ENCODE measurements at regions not wholly inside any gene's neighbourhood (a gene's known extent, or its start where the extent isn't known, plus 50 kb on each side); places are given as distances from the start of the nearest gene placed in this dataset.
"Not testable (repeated sequence)": the region's sequence is repeated elsewhere in the genome, so short reads cannot be mapped to it uniquely, and the experiment has no call there.

GRCh38 chr3:26894443-26894842, 271.9 kb downstream of the LRRC3B start:
- H3K9ac ChIP-seq (ENCODE audit: low read length) = no peak overlapping the region
- H3K4ac ChIP-seq (ENCODE audit: low read depth, low read length) = no peak overlapping the region
- no peaks in the 10 kb centered on the region for H3K79me1 ChIP-seq (ENCODE audit: low read length)
- no peaks in the 10 kb centered on the region for H3K27me3 ChIP-seq (ENCODE audit: insufficient read depth, low read length, poor library complexity)
- no peak overlapping the region for H2AK5ac ChIP-seq (ENCODE audit: low read length)
- no peak overlapping the region for H3K23ac ChIP-seq (ENCODE audit: low read length)
- H3K36me3 ChIP-seq (ENCODE audit: control insufficient read depth, insufficient read depth, low read length) = no peaks in the 10 kb centered on the region
- DNase-seq = no peak
- H3K56ac ChIP-seq (ENCODE audit: low read length) = no peak overlapping the region
- no peak overlapping the region for H3K4me3 ChIP-seq (ENCODE audit: low read length)
- WGBS (ENCODE audit: extremely low coverage, insufficient coverage, low lambda C conversion rate) = no CpG with 5 or more reads among the region's 3 CpGs
- H3K4me1 ChIP-seq (ENCODE audit: control insufficient read depth, low read depth, low read length) = no peaks in the 10 kb centered on the region
- no peaks in the 10 kb centered on the region for H3K79me2 ChIP-seq (ENCODE audit: control insufficient read depth, insufficient read depth, low read length)
- H2BK15ac ChIP-seq (replicated peaks; ENCODE audit: low read depth) = no peak overlapping the region
- H4K8ac ChIP-seq (ENCODE audit: low read depth, low read length) = no peak overlapping the region
- H2BK120ac ChIP-seq (ENCODE audit: low read depth, low read length) = no peak overlapping the region
- H2BK5ac ChIP-seq (ENCODE audit: low read length) = no peak overlapping the region
- no peak overlapping the region for H4K5ac ChIP-seq (ENCODE audit: low read length)
- H3K27ac ChIP-seq (ENCODE audit: low read depth, low read length) = no peak overlapping the region
- no peak overlapping the region for H3K18ac ChIP-seq (ENCODE audit: low read length)
- no peak overlapping the region for H3K4me2 ChIP-seq (ENCODE audit: low read length)

GRCh38 chr3:26915208-26915607, 292.6 kb downstream of the LRRC3B start:
- H3K4me3 ChIP-seq (ENCODE audit: low read length) = no peak overlapping the region
- no peak overlapping the region for H2BK15ac ChIP-seq (replicated peaks; ENCODE audit: low read depth)
- H3K18ac ChIP-seq (ENCODE audit: low read length) = no peak overlapping the region
- H3K27ac ChIP-seq (ENCODE audit: low read depth, low read length) = no peak overlapping the region
- no peaks in the 10 kb centered on the region for H3K79me2 ChIP-seq (ENCODE audit: control insufficient read depth, insufficient read depth, low read length)
- no peaks in the 10 kb centered on the region for H3K4me1 ChIP-seq (ENCODE audit: control insufficient read depth, low read depth, low read length)
- H3K27me3 ChIP-seq (ENCODE audit: insufficient read depth, low read length, poor library complexity) = no peaks in the 10 kb centered on the region
- no peaks in the 10 kb centered on the region for H3K79me1 ChIP-seq (ENCODE audit: low read length)
- no peak overlapping the region for H2BK120ac ChIP-seq (ENCODE audit: low read depth, low read length)
- H2AK5ac ChIP-seq (ENCODE audit: low read length) = no peak overlapping the region
- no peak overlapping the region for H4K8ac ChIP-seq (ENCODE audit: low read depth, low read length)
- no peak overlapping the region for H3K9ac ChIP-seq (ENCODE audit: low read length)
- no peaks in the 10 kb centered on the region for H3K36me3 ChIP-seq (ENCODE audit: control insufficient read depth, insufficient read depth, low read length)
- no peak overlapping the region for H2BK5ac ChIP-seq (ENCODE audit: low read length)
- H3K4me2 ChIP-seq (ENCODE audit: low read length) = no peak overlapping the region
- DNase-seq = no peak
- no peak overlapping the region for H3K23ac ChIP-seq (ENCODE audit: low read length)
- H3K56ac ChIP-seq (ENCODE audit: low read length) = no peak overlapping the region
- H4K5ac ChIP-seq (ENCODE audit: low read length) = no peak overlapping the region
- no peak overlapping the region for H3K4ac ChIP-seq (ENCODE audit: low read depth, low read length)

- Histone ChIP-seq H2BK120ac (ENCODE audit: low read depth, low read length) (peak overlapping the region; percentile 73), H4K5ac (ENCODE audit: low read length) (no peak overlapping the region), H3K4me1 (ENCODE audit: control insufficient read depth, low read depth, low read length) (peaks cover 3% of the 10 kb centered on the region), H3K4me2 (ENCODE audit: low read length) (no peak overlapping the region), H2BK5ac (ENCODE audit: low read length) (no peak overlapping the region), H2AK5ac (ENCODE audit: low read length) (no peak overlapping the region), H3K4ac (ENCODE audit: low read depth, low read length) (peak overlapping the region; percentile 4), H3K27me3 (ENCODE audit: insufficient read depth, low read length, poor library complexity) (no peaks in the 10 kb centered on the region), H3K9ac (ENCODE audit: low read length) (no peak overlapping the region), H3K27ac (ENCODE audit: low read depth, low read length) (no peak overlapping the region), H3K79me1 (ENCODE audit: low read length) (no peaks in the 10 kb centered on the region), H3K56ac (ENCODE audit: low read length) (no peak overlapping the region), H3K23ac (ENCODE audit: low read length) (no peak overlapping the region), H2BK15ac (replicated peaks; ENCODE audit: low read depth) (no peak overlapping the region), H3K18ac (ENCODE audit: low read length) (peak overlapping the region; percentile 68), H4K8ac (ENCODE audit: low read depth, low read length) (no peak overlapping the region), H3K4me3 (ENCODE audit: low read length) (no peak overlapping the region), H3K79me2 (ENCODE audit: control insufficient read depth, insufficient read depth, low read length) (no peaks in the 10 kb centered on the region), H3K36me3 (ENCODE audit: control insufficient read depth, insufficient read depth, low read length) (no peaks in the 10 kb centered on the region)
- no CpG with 5 or more reads among the region's 12 CpGs for WGBS (ENCODE audit: extremely low coverage, insufficient coverage, low lambda C conversion rate)
- peak; percentile 29 for DNase-seq
Measured at GRCh38 chr3:26920646-26921478, 298.3 kb downstream of the LRRC3B start.

GRCh38 chr3:26931896-26932295, 309.3 kb downstream of the LRRC3B start:
- Histone ChIP-seq H3K4me3 (ENCODE audit: low read length) (no peak overlapping the region), H2BK5ac (ENCODE audit: low read length) (no peak overlapping the region), H3K27me3 (ENCODE audit: insufficient read depth, low read length, poor library complexity) (no peaks in the 10 kb centered on the region), H3K79me1 (ENCODE audit: low read length) (no peaks in the 10 kb centered on the region), H3K9ac (ENCODE audit: low read length) (no peak overlapping the region), H3K4me2 (ENCODE audit: low read length) (no peak overlapping the region), H3K36me3 (ENCODE audit: control insufficient read depth, insufficient read depth, low read length) (no peaks in the 10 kb centered on the region), H3K27ac (ENCODE audit: low read depth, low read length) (no peak overlapping the region), H3K79me2 (ENCODE audit: control insufficient read depth, insufficient read depth, low read length) (no peaks in the 10 kb centered on the region), H3K56ac (ENCODE audit: low read length) (no peak overlapping the region), H2BK15ac (replicated peaks; ENCODE audit: low read depth) (no peak overlapping the region), H3K4ac (ENCODE audit: low read depth, low read length) (no peak overlapping the region), H3K23ac (ENCODE audit: low read length) (no peak overlapping the region), H2BK120ac (ENCODE audit: low read depth, low read length) (no peak overlapping the region), H3K18ac (ENCODE audit: low read length) (no peak overlapping the region), H4K5ac (ENCODE audit: low read length) (no peak overlapping the region), H3K4me1 (ENCODE audit: control insufficient read depth, low read depth, low read length) (no peaks in the 10 kb centered on the region), H2AK5ac (ENCODE audit: low read length) (no peak overlapping the region), H4K8ac (ENCODE audit: low read depth, low read length) (no peak overlapping the region)
- no peak for DNase-seq
- no CpG with 5 or more reads among the region's 1 CpG for WGBS (ENCODE audit: extremely low coverage, insufficient coverage, low lambda C conversion rate)

- Histone ChIP-seq H4K5ac (ENCODE audit: low read length) (no peak overlapping the region), H3K4ac (ENCODE audit: low read depth, low read length) (no peak overlapping the region), H3K23ac (ENCODE audit: low read length) (no peak overlapping the region), H2BK15ac (replicated peaks; ENCODE audit: low read depth) (no peak overlapping the region), H2BK120ac (ENCODE audit: low read depth, low read length) (no peak overlapping the region), H3K36me3 (ENCODE audit: control insufficient read depth, insufficient read depth, low read length) (no peaks in the 10 kb centered on the region), H3K27ac (ENCODE audit: low read depth, low read length) (no peak overlapping the region), H3K9ac (ENCODE audit: low read length) (no peak overlapping the region), H2BK5ac (ENCODE audit: low read length) (no peak overlapping the region), H3K4me3 (ENCODE audit: low read length) (no peak overlapping the region), H3K79me1 (ENCODE audit: low read length) (no peaks in the 10 kb centered on the region), H3K4me1 (ENCODE audit: control insufficient read depth, low read depth, low read length) (no peaks in the 10 kb centered on the region), H2AK5ac (ENCODE audit: low read length) (no peak overlapping the region), H4K8ac (ENCODE audit: low read depth, low read length) (no peak overlapping the region), H3K56ac (ENCODE audit: low read length) (no peak overlapping the region), H3K18ac (ENCODE audit: low read length) (no peak overlapping the region), H3K27me3 (ENCODE audit: insufficient read depth, low read length, poor library complexity) (no peaks in the 10 kb centered on the region), H3K4me2 (ENCODE audit: low read length) (no peak overlapping the region), H3K79me2 (ENCODE audit: control insufficient read depth, insufficient read depth, low read length) (no peaks in the 10 kb centered on the region)
- no CpG with 5 or more reads among the region's 3 CpGs for WGBS (ENCODE audit: extremely low coverage, insufficient coverage, low lambda C conversion rate)
- no peak for DNase-seq
Measured at GRCh38 chr3:26932752-26933151, 310.2 kb downstream of the LRRC3B start.

GRCh38 chr3:26945480-26945879, 322.9 kb downstream of the LRRC3B start:
- DNase-seq; H3K4me3 ChIP-seq (ENCODE audit: low read length); H3K4ac ChIP-seq (ENCODE audit: low read depth, low read length); H4K5ac ChIP-seq (ENCODE audit: low read length); H3K23ac ChIP-seq (ENCODE audit: low read length); H3K79me1 ChIP-seq (ENCODE audit: low read length); H2AK5ac ChIP-seq (ENCODE audit: low read length); H2BK5ac ChIP-seq (ENCODE audit: low read length); H3K79me2 ChIP-seq (ENCODE audit: control insufficient read depth, insufficient read depth, low read length); H3K27ac ChIP-seq (ENCODE audit: low read depth, low read length); H3K9ac ChIP-seq (ENCODE audit: low read length); H3K4me2 ChIP-seq (ENCODE audit: low read length); H3K18ac ChIP-seq (ENCODE audit: low read length); H3K56ac ChIP-seq (ENCODE audit: low read length); H3K4me1 ChIP-seq (ENCODE audit: control insufficient read depth, low read depth, low read length); H3K36me3 ChIP-seq (ENCODE audit: control insufficient read depth, insufficient read depth, low read length); H2BK120ac ChIP-seq (ENCODE audit: low read depth, low read length); H3K27me3 ChIP-seq (ENCODE audit: insufficient read depth, low read length, poor library complexity); H2BK15ac ChIP-seq (replicated peaks; ENCODE audit: low read depth); H4K8ac ChIP-seq (ENCODE audit: low read depth, low read length): not testable (repeated sequence)
- no CpG with 5 or more reads among the region's 4 CpGs for WGBS (ENCODE audit: extremely low coverage, insufficient coverage, low lambda C conversion rate)

Data from mesendoderm (in vitro differentiated cells).